Neural cell (in vitro differentiated cells): ENCODE measurements at regions not wholly inside any gene's neighbourhood (a gene's known extent, or its start where the extent isn't known, plus 50 kb on each side); places are given as distances from the start of the nearest gene placed in this dataset.

Experiments used
- CTCF ChIP-seq: fragments of 450-650 bp; IDR thresholded peaks from 2 replicates; pipeline ENCODE4 v1.5.1; 2014; ENCODE audit warnings: antibody characterized with exemption, mild to moderate bottlenecking, moderate library complexity; ENCODE audit not compliant: poor library complexity, severe bottlenecking
- EP300 ChIP-seq: fragments of 450-650 bp; conservative IDR thresholded peaks from 2 replicates; pipeline ENCODE4 v1.6.1; 2014; ENCODE audit warnings: antibody characterized with exemption, mild to moderate bottlenecking, moderate library complexity; ENCODE audit not compliant: poor library complexity, severe bottlenecking
- EZH2 ChIP-seq: fragments of 200-600, 300-800 bp; shearing (Covaris generic), sonication (generic); IDR thresholded peaks from 2 replicates; pipeline ENCODE4 v1.6.1; 2014; ENCODE audit warnings: antibody characterized with exemption, low read length, borderline replicate concordance, mild to moderate bottlenecking; ENCODE audit not compliant: insufficient read depth, poor library complexity, severe bottlenecking
- MXI1 ChIP-seq: fragments of 450-650 bp; conservative IDR thresholded peaks from 2 replicates; pipeline ENCODE4 v1.6.1; 2014; ENCODE audit warnings: antibody characterized with exemption, mild to moderate bottlenecking; ENCODE audit not compliant: poor library complexity, severe bottlenecking
- POLR2AphosphoS5 ChIP-seq: IDR thresholded peaks from 2 replicates; pipeline ENCODE4 v1.6.1; 2012
- REST ChIP-seq: IDR thresholded peaks from 2 replicates; pipeline ENCODE4 v1.6.1; 2012; ENCODE audit warnings: borderline replicate concordance
- TAF1 ChIP-seq: IDR thresholded peaks from 2 replicates; pipeline ENCODE4 v1.6.1; 2012; ENCODE audit warnings: low read depth

- TF ChIP-seq CTCF: no peak
- TF ChIP-seq POLR2AphosphoS5: no peak
- no peak for TF ChIP-seq EZH2
- no peak for TF ChIP-seq TAF1
- no peak for TF ChIP-seq MXI1
- TF ChIP-seq EP300: no peak
- no peak for TF ChIP-seq REST
Measured at GRCh38 chr10:3968727-3969126, 183.7 kb upstream of the KLF6 start.
